HepG2 (cell line): ENCODE measurements at regions not wholly inside any gene's neighbourhood (a gene's known extent, or its start where the extent isn't known, plus 50 kb on each side); places are given as distances from the start of the nearest gene placed in this dataset.
A peak's percentile ranks its signal among the peaks of the same experiment; 100 is the strongest.

ENCODE experiments used
- ATAC-seq: fragments of 200-7000 bp; cut with Tn5 transposase; 3 replicates; pipeline ENCODE4 v1.9.1; 2020; ENCODE audit warnings: mild to moderate bottlenecking, moderate library complexity
- BruUV-seq: library from RNA; stranded (reverse); fragments of 400-500 nt; replicated peaks from 2 replicates; lab custom pipeline; 2021; lab: Mats Ljungman, UMichigan
- CTCF ChIA-PET: fragments of 300-600 bp; formaldehyde crosslinking; extraction: SDS; loops from one replicate; lab custom pipeline; 2021; ENCODE audit warnings: low total read pairs, inconsistent platforms, low intra/inter-chr PET ratio; lab: Yijun Ruan, JAX
- POLR2A ChIA-PET: fragments of 350-600 bp; sonication (Branson Sonifier 250); formaldehyde crosslinking; loops from one replicate; lab custom pipeline; 2020; ENCODE audit warnings: antibody characterized with exemption, inconsistent platforms; lab: Yijun Ruan, JAX
- DNase-seq: peaks from one replicate; pipeline ENCODE4 v3.0.0-alpha.2; 2015; ENCODE audit warnings: low spot score
- FAIRE-seq: peaks from 3 replicates; lab custom pipeline; 2011; peaks lifted over from hg19 to GRCh38; lab: Jason Lieb, UNC
- H2AFZ ChIP-seq: one replicate; pipeline ENCODE4 v1.6.1; 2011; ENCODE audit warnings: low read length, inconsistent platforms
- H3K27ac ChIP-seq: fragments of 300-600 bp; 3 replicates; pipeline ENCODE4 v1.8.0; 2011; ENCODE audit warnings: mixed run types, mild to moderate bottlenecking, mixed read lengths, low read length, inconsistent platforms; ENCODE audit not compliant: insufficient read depth; ENCODE audit errors: extremely low read length
- H3K27me3 ChIP-seq, 2 experiments: fragments of 200-600 bp in 1 of 2; 2 replicates in 1 of 2; 3 replicates in 1 of 2; pipeline versions ENCODE4 v1.6.0 to v1.8.0; 2011; ENCODE audit warnings: low read length in 2 of 2, mild to moderate bottlenecking in 2 of 2, moderate library complexity in 2 of 2, inconsistent platforms in 1 of 2; ENCODE audit not compliant: insufficient read depth in 2 of 2, control insufficient read depth in 1 of 2
- H3K36me3 ChIP-seq, 2 experiments: fragments of 200-600 bp in 1 of 2; replicated peaks in 1 of 2; 2 replicates in 1 of 2; 3 replicates in 1 of 2; pipeline versions ENCODE4 v1.5.1 to v1.8.0; 2011; ENCODE audit warnings: low read length in 2 of 2, inconsistent platforms in 1 of 2; ENCODE audit not compliant: insufficient read depth in 2 of 2, control insufficient read depth in 1 of 2
- H3K4me1 ChIP-seq: 2 replicates; pipeline ENCODE4 v1.5.1; 2012; ENCODE audit warnings: low read length, inconsistent platforms; ENCODE audit not compliant: insufficient read depth
- H3K4me2 ChIP-seq: 2 replicates; pipeline ENCODE4 v1.6.0; 2011; ENCODE audit warnings: low read depth, low read length, inconsistent platforms
- H3K4me3 ChIP-seq, 3 experiments: fragments of 200-600 bp in 1 of 3; sonication (generic), shearing (Covaris generic) in 1 of 3; replicated peaks in 1 of 3; 2 replicates each; pipeline ENCODE4 v1.5.1; 2011 to 2016; ENCODE audit warnings: low read length in 3 of 3, inconsistent platforms in 2 of 3, low read depth in 2 of 3, mild to moderate bottlenecking in 2 of 3, control low read depth in 1 of 3, mixed read lengths in 1 of 3; ENCODE audit not compliant: insufficient read depth in 1 of 3
- H3K79me2 ChIP-seq: one replicate; pipeline ENCODE4 v1.6.1; 2011; ENCODE audit warnings: low read length, inconsistent platforms; ENCODE audit not compliant: insufficient read depth
- H3K9ac ChIP-seq: 2 replicates; pipeline ENCODE4 v1.6.0; 2011; ENCODE audit warnings: mild to moderate bottlenecking, low read depth, low read length, inconsistent platforms; ENCODE audit not compliant: insufficient read depth
- H3K9me3 ChIP-seq: 2 replicates; pipeline ENCODE4 v1.5.1; 2012; ENCODE audit warnings: mild to moderate bottlenecking, low read length
- H4K20me1 ChIP-seq: 2 replicates; pipeline ENCODE4 v1.6.0; 2011; ENCODE audit warnings: inconsistent platforms, mild to moderate bottlenecking, low read length, moderate library complexity; ENCODE audit not compliant: insufficient read depth
- BCLAF1 ChIP-seq: fragments of 450-650 bp; IDR thresholded peaks from 2 replicates; pipeline ENCODE4 v1.6.1; 2017; ENCODE audit warnings: mild to moderate bottlenecking
- CBX1 ChIP-seq: IDR thresholded peaks from one replicate; pipeline ENCODE4 v1.6.1; 2016; ENCODE audit warnings: antibody characterized with exemption, low read depth
- CENPT ChIP-seq: sonication (generic); formaldehyde crosslinking; IDR thresholded peaks from 2 replicates; pipeline ENCODE4 v1.8.0; 2022; ENCODE audit warnings: low read depth, mild to moderate bottlenecking, moderate library complexity, missing genetic modification reagents
- DNMT1 ChIP-seq: sonication (generic); formaldehyde crosslinking; IDR thresholded peaks from 2 replicates; pipeline ENCODE4 v1.5.1; 2020; ENCODE audit warnings: mild to moderate bottlenecking, missing genetic modification reagents
- IKZF1 ChIP-seq: fragments of 450-650 bp; IDR thresholded peaks from 2 replicates; pipeline ENCODE4 v1.7.1; 2016
- MAFF ChIP-seq: IDR thresholded peaks from 2 replicates; pipeline ENCODE4 v1.6.1; 2011; ENCODE audit warnings: low read depth, low read length, improper control_type of control experiment
- MAFK ChIP-seq, 2 experiments: IDR thresholded peaks in 1 of 2; conservative IDR thresholded peaks in 1 of 2; 2 replicates each; pipeline ENCODE4 v1.6.1; 2011; ENCODE audit warnings: improper control_type of control experiment in 2 of 2, low read length in 2 of 2
- REPIN1 ChIP-seq: sonication (generic); formaldehyde crosslinking; IDR thresholded peaks from 2 replicates; pipeline ENCODE4 v1.8.0; 2022; ENCODE audit warnings: missing genetic modification reagents, low read depth, mild to moderate bottlenecking, borderline replicate concordance
- RFX5 ChIP-seq: IDR thresholded peaks from 2 replicates; pipeline ENCODE4 v1.6.1; 2011; ENCODE audit warnings: low read depth, low read length, improper control_type of control experiment
- ZKSCAN5 ChIP-seq: sonication (generic); formaldehyde crosslinking; IDR thresholded peaks from 2 replicates; pipeline ENCODE4 v1.5.1; 2020; ENCODE audit warnings: mild to moderate bottlenecking, missing genetic modification reagents
- ZNF333 ChIP-seq: sonication (generic); formaldehyde crosslinking; IDR thresholded peaks from 2 replicates; pipeline ENCODE4 v1.4.0; 2020; ENCODE audit warnings: mild to moderate bottlenecking, missing genetic modification reagents, borderline replicate concordance
- ZNF562 ChIP-seq: sonication (generic); formaldehyde crosslinking; IDR thresholded peaks from 2 replicates; pipeline ENCODE4 v1.8.0; 2022; ENCODE audit warnings: missing genetic modification reagents, borderline replicate concordance
- ZNF768 ChIP-seq: sonication (generic); formaldehyde crosslinking; IDR thresholded peaks from 2 replicates; pipeline ENCODE4 v1.4.0; 2020; ENCODE audit warnings: missing genetic modification reagents
- ZNF839 ChIP-seq: sonication (generic); formaldehyde crosslinking; IDR thresholded peaks from 2 replicates; pipeline ENCODE4 v1.4.0; 2020; ENCODE audit warnings: missing genetic modification reagents, mild to moderate bottlenecking, borderline replicate concordance
- ZSCAN5A ChIP-seq: sonication (generic); formaldehyde crosslinking; IDR thresholded peaks from 2 replicates; pipeline ENCODE4 v1.8.0; 2022; ENCODE audit warnings: mild to moderate bottlenecking, missing genetic modification reagents, borderline replicate concordance
- WGBS: methylation state at CpG from one replicate; pipeline ENCODE4 v1.1.6; 2017; ENCODE audit warnings: low lambda C conversion rate; 5-methylcytosine and 5-hydroxymethylcytosine counted together
- in situ Hi-C: cut with HindIII; loops from 2 replicates; pipeline ENCODE4 v1.10.0; 2017; ENCODE audit warnings: low pct_unique_long_range_greater_than_20kb; ENCODE audit not compliant: extremely low pct_ligation_motif_present
- intact Hi-C: fragments of 100-400 bp; cut with micrococcal nuclease; formaldehyde crosslinking; loops from one replicate; pipeline ENCODE4 v1.10.0; 2022; ENCODE audit not compliant: unreplicated experiment
- TF ChIP-seq, protein P1 (sequence below): sonication (generic); formaldehyde crosslinking; IDR thresholded peaks from 2 replicates; pipeline ENCODE4 v1.4.0; 2020; ENCODE audit warnings: missing genetic modification reagents, borderline replicate concordance

DNA sequence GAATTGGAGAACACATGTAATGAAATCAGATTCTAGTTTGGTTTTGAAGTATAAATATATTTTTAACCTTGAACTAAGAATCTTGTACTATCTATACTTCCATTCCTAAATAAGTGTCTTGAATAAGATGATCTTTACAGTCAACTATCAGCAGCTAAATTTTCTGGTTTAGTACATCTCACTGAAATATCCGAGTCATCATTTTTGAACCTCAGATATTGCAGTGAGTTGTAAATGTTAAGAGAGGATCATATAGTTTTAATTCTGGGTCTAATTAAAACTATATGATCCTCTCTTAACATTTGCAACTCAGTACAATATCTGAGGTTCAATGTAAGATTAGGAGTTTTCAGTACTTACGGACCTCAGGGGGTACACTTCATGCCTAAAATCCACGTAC, 768.8 kb upstream of the ADAMTS5 start:
- H3K27me3 ChIP-seq = no peaks in the 10 kb centered on the region
- H3K4me1 ChIP-seq = no peaks in the 10 kb centered on the region
- BruUV-seq = no TSS peak
- DNase-seq = no peak
- no peak overlapping the region for H3K4me2 ChIP-seq
- H3K9ac ChIP-seq = no peak overlapping the region
- H3K4me3 ChIP-seq = no peak overlapping the region
- in situ Hi-C loops = no loop called here
- no peaks in the 10 kb centered on the region for H4K20me1 ChIP-seq
- POLR2A ChIA-PET = no interaction called here
- WGBS = 16% methylated on average over 3 of the region's 3 CpGs
- intact Hi-C loops = no loop called here
- CTCF ChIA-PET = no interaction called here
- no peak for FAIRE-seq
- no peaks in the 10 kb centered on the region for H3K36me3 ChIP-seq
- no peak overlapping the region for H3K27ac ChIP-seq
- no peak for ATAC-seq
- peak; percentile 75 to 83 for TF ChIP-seq MAFK (conservative IDR thresholded peaks at IDR 0.05 in 1 of 2, IDR thresholded peaks at IDR 0.05 in 1 of 2; ENCODE audit: low read length in 2 of 2)
- no peak for TF ChIP-seq CENPT (CRISPR knock-in tag)
- peak; percentile 81 for TF ChIP-seq MAFF
- TF ChIP-seq CBX1 = no peak
- H3K79me2 ChIP-seq = no peaks in the 10 kb centered on the region
- H2AFZ ChIP-seq = no peak overlapping the region
- peaks cover 89% of the 10 kb centered on the region for H3K9me3 ChIP-seq

DNA sequence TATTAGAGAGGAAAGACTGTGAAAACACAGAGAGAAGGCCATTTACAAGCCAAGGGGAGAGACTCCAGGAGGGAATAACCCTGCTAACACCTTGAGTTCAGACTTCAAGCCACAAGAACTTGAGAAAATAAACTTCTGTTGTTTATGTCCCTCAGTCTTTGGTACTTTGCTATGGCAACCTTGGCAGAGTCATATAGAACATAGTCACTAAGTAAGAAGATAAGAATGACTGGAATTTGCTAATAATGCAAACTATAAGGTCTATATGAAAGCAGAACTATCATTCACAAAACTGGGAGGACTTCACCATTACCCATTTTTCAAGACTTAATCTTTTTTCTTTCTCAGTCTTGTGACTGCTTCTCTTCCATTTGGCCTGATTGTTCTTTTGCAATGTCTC, 767.3 kb upstream of the ADAMTS5 start:
- CTCF ChIA-PET = no interaction called here
- no TSS peak for BruUV-seq
- no peak for TF ChIP-seq ZSCAN5A (CRISPR knock-in tag)
- TF ChIP-seq ZNF562 (CRISPR knock-in tag) = no peak
- TF ChIP-seq IKZF1 = no peak
- no peak for TF ChIP-seq BCLAF1
- TF ChIP-seq REPIN1 (CRISPR knock-in tag) = no peak
- no peak for TF ChIP-seq RFX5
- TF ChIP-seq DNMT1 (CRISPR knock-in tag) = no peak
- no peak for TF ChIP-seq ZNF839 (CRISPR knock-in tag)
- TF ChIP-seq, protein P1, sequence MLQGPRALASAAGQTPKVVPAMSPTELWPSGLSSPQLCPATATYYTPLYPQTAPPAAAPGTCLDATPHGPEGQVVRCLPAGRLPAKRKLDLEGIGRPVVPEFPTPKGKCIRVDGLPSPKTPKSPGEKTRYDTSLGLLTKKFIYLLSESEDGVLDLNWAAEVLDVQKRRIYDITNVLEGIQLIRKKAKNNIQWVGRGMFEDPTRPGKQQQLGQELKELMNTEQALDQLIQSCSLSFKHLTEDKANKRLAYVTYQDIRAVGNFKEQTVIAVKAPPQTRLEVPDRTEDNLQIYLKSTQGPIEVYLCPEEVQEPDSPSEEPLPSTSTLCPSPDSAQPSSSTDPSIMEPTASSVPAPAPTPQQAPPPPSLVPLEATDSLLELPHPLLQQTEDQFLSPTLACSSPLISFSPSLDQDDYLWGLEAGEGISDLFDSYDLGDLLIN (CRISPR knock-in tag) = no peak
- TF ChIP-seq ZNF333 (CRISPR knock-in tag) = no peak
- no peak for TF ChIP-seq ZKSCAN5 (CRISPR knock-in tag)
- no peak for TF ChIP-seq ZNF768

More for the DNA sequence above, 767.3 kb upstream of the ADAMTS5 start:
- no peaks in the 10 kb centered on the region for H3K79me2 ChIP-seq
- POLR2A ChIA-PET = no interaction called here
- no peaks in the 10 kb centered on the region for H3K36me3 ChIP-seq
- no peak overlapping the region for H3K9ac ChIP-seq
- in situ Hi-C loops (no loop called here), intact Hi-C loops (no loop called here)
- ATAC-seq (no peak), FAIRE-seq (no peak), DNase-seq (no peak)
- no peaks in the 10 kb centered on the region for H3K27me3 ChIP-seq
- no peaks in the 10 kb centered on the region for H4K20me1 ChIP-seq
- H3K9me3 ChIP-seq = peaks cover 83% of the 10 kb centered on the region
- no peaks in the 10 kb centered on the region for H3K4me1 ChIP-seq
- no peak overlapping the region for H2AFZ ChIP-seq
- no peak overlapping the region for H3K4me3 ChIP-seq
- no peak overlapping the region for H3K4me2 ChIP-seq
- no peak overlapping the region for H3K27ac ChIP-seq
